GM12874 (cell line): ENCODE measurements at regions not wholly inside any gene's neighbourhood (a gene's known extent, or its start where the extent isn't known, plus 50 kb on each side); places are given as distances from the start of the nearest gene placed in this dataset.

Experiments used
- TF ChIP-seq, protein P1 (sequence below): IDR thresholded peaks from 2 replicates; pipeline ENCODE4 v1.5.1; 2011; ENCODE audit warnings: low read depth, mild to moderate bottlenecking, control low read depth, low read length, moderate library complexity; ENCODE audit not compliant: insufficient read depth

GRCh38 chr10:107657851-107658250 is 493.3 kb upstream of the SORCS1 start:
- TF ChIP-seq, protein P1, sequence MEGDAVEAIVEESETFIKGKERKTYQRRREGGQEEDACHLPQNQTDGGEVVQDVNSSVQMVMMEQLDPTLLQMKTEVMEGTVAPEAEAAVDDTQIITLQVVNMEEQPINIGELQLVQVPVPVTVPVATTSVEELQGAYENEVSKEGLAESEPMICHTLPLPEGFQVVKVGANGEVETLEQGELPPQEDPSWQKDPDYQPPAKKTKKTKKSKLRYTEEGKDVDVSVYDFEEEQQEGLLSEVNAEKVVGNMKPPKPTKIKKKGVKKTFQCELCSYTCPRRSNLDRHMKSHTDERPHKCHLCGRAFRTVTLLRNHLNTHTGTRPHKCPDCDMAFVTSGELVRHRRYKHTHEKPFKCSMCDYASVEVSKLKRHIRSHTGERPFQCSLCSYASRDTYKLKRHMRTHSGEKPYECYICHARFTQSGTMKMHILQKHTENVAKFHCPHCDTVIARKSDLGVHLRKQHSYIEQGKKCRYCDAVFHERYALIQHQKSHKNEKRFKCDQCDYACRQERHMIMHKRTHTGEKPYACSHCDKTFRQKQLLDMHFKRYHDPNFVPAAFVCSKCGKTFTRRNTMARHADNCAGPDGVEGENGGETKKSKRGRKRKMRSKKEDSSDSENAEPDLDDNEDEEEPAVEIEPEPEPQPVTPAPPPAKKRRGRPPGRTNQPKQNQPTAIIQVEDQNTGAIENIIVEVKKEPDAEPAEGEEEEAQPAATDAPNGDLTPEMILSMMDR: no peak

DNA sequence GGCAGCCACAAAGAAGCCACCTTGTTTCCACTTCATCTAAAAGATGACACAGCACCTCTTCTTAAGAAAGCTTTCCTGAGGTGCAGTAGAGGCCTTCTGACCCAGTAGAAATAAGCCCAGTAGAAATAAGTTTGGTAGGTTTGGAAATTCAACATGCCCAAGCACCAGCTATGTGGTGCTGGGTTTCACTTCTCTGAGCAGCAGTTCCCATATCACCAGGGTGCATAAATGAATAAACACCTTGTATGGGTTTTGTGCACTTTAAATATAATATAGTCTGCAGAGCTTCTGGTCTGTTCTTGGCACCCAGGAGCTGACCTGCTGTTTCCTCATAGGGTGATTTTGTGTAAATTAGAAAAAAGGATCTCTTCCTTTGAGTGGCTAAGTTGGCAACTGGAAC is 492.4 kb upstream of the SORCS1 start:
- TF ChIP-seq, protein P1: no peak

GRCh38 chr10:107653832-107654287 is 489.4 kb upstream of the SORCS1 start:
- TF ChIP-seq, protein P1: no peak

GRCh38 chr10:107650939-107651338 is 486.4 kb upstream of the SORCS1 start:
- TF ChIP-seq, protein P1: no peak

DNA sequence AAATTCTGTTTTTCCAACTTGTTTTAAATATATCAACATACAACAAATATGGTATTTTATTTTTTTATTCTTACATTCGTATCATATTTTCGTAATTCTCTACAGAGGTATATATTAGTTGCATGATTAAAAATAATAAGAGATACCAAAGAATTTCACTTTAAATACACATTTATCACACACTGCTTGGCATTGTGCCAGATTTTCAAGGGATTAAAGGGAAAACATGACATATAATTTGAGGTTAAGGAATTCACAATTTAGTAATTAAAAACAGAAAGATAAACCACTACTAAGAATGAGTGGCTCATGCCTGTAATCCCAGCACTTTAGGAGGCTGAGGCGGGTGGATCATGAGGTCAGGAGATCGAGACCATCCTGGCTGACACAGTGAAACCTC is 484.7 kb upstream of the SORCS1 start:
- TF ChIP-seq, protein P1: no peak

GRCh38 chr10:107647462-107647861 is 483.0 kb upstream of the SORCS1 start:
- TF ChIP-seq, protein P1: no peak

DNA sequence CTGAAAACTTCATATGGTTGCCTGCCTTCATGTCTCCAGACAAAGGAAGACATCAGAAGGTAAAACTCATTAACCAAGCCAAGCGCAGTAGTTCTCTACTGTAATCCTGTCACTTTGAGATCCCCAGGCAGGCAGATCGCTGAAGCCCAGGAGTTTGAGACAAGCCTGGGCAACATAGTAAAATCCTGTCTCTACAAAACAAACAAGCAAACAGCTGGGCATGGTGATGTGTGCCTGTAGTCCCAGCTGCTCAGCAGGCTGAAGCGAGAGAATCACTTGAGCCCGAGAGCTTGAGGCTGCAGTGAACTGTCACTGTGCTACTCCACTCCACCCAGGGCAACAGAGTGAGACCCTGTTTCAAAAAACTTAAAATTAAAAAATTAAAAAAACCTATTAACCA is 467.4 kb upstream of the SORCS1 start:
- TF ChIP-seq, protein P1: no peak

DNA sequence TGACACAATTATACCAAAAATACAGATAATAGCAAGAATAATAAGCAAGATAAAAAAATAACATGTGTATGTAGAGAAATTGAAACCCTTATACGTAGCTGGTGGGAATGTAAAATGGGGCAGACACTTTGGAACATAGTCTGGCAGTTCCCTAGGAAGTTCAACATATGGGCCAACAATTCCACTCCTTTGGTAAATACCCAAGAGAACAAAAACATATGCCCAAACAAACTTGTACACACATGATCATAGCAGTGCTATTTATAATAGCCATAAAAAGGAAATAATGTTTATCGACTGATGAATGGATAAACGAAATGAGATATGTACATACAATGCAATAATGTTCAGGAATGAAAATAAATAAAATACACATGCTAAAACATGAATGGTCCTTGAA is 462.4 kb upstream of the SORCS1 start:
- TF ChIP-seq, protein P1: no peak
